Neural cell (in vitro differentiated cells): ENCODE measurements at regions not wholly inside any gene's neighbourhood (a gene's known extent, or its start where the extent isn't known, plus 50 kb on each side); places are given as distances from the start of the nearest gene placed in this dataset.

Experiments used
- H2AFZ ChIP-seq: fragments of 200-600, 300-800 bp; sonication (generic), shearing (Covaris generic); 2 replicates; pipeline ENCODE4 v1.6.0; 2014; ENCODE audit warnings: low read depth, mild to moderate bottlenecking, antibody characterized with exemption, low read length, moderate library complexity
- H3F3A ChIP-seq: fragments of 200-600 bp; shearing (Covaris generic); 2 replicates; pipeline ENCODE4 v1.6.1; 2016; ENCODE audit warnings: mild to moderate bottlenecking, moderate library complexity, mixed read lengths, antibody characterized with exemption, low read length; ENCODE audit not compliant: insufficient read depth, poor library complexity, severe bottlenecking
- H3K27ac ChIP-seq: fragments of 200-600, 300-800 bp; sonication (generic), shearing (Covaris generic); 2 replicates; pipeline ENCODE4 v1.5.1; 2014; ENCODE audit warnings: mild to moderate bottlenecking, low read length, moderate library complexity
- H3K27me3 ChIP-seq: fragments of 300-800, 200-600 bp; sonication (generic), shearing (Covaris generic); 2 replicates; pipeline ENCODE4 v1.6.0; 2014; ENCODE audit warnings: mild to moderate bottlenecking, low read depth, low read length, moderate library complexity; ENCODE audit not compliant: insufficient read depth
- H3K36me3 ChIP-seq: fragments of 300-800, 200-600 bp; sonication (generic), shearing (Covaris generic); 2 replicates; pipeline ENCODE4 v1.5.1; 2014; ENCODE audit warnings: mild to moderate bottlenecking, antibody characterized with exemption, low read length, moderate library complexity; ENCODE audit not compliant: insufficient read depth
- H3K4me2 ChIP-seq: fragments of 300-800, 200-600 bp; sonication (generic), shearing (Covaris generic); 2 replicates; pipeline ENCODE4 v1.6.0; 2014; ENCODE audit warnings: mild to moderate bottlenecking, low read length
- H3K4me3 ChIP-seq: fragments of 300-800, 200-600 bp; sonication (generic), shearing (Covaris generic); 2 replicates; pipeline ENCODE4 v1.5.1; 2014; ENCODE audit warnings: mild to moderate bottlenecking, low read length, moderate library complexity
- H3K79me2 ChIP-seq: fragments of 200-600 bp; shearing (Covaris generic); replicated peaks from 2 replicates; pipeline ENCODE4 v1.6.0; 2014; ENCODE audit warnings: mild to moderate bottlenecking, low read length, moderate library complexity; ENCODE audit not compliant: insufficient read depth
- H3K9ac ChIP-seq: fragments of 300-800, 200-600 bp; sonication (generic), shearing (Covaris generic); 2 replicates; pipeline ENCODE4 v1.6.1; 2016; ENCODE audit warnings: mild to moderate bottlenecking, low read length, mixed read lengths
- H3K9me2 ChIP-seq: fragments of 200-600 bp; shearing (Covaris generic); 2 replicates; pipeline ENCODE4 v1.6.1; 2016; ENCODE audit warnings: mild to moderate bottlenecking, low read length, mixed read lengths; ENCODE audit not compliant: insufficient read depth
- H3K9me3 ChIP-seq: fragments of 200-600, 300-800 bp; sonication (generic), shearing (Covaris generic); 2 replicates; pipeline ENCODE4 v1.6.1; 2016; ENCODE audit warnings: mild to moderate bottlenecking, mixed run types, low read length, moderate library complexity, mixed read lengths
- H4K20me1 ChIP-seq: fragments of 200-600 bp; shearing (Covaris generic); 2 replicates; pipeline ENCODE4 v1.6.1; 2016; ENCODE audit warnings: mild to moderate bottlenecking, mixed run types; ENCODE audit not compliant: insufficient read depth
- CTCF ChIP-seq: fragments of 450-650 bp; IDR thresholded peaks from 2 replicates; pipeline ENCODE4 v1.5.1; 2014; ENCODE audit warnings: antibody characterized with exemption, mild to moderate bottlenecking, moderate library complexity; ENCODE audit not compliant: poor library complexity, severe bottlenecking
- EP300 ChIP-seq: fragments of 450-650 bp; conservative IDR thresholded peaks from 2 replicates; pipeline ENCODE4 v1.6.1; 2014; ENCODE audit warnings: antibody characterized with exemption, mild to moderate bottlenecking, moderate library complexity; ENCODE audit not compliant: poor library complexity, severe bottlenecking
- EZH2 ChIP-seq: fragments of 200-600, 300-800 bp; shearing (Covaris generic), sonication (generic); IDR thresholded peaks from 2 replicates; pipeline ENCODE4 v1.6.1; 2014; ENCODE audit warnings: antibody characterized with exemption, low read length, borderline replicate concordance, mild to moderate bottlenecking; ENCODE audit not compliant: insufficient read depth, poor library complexity, severe bottlenecking
- MXI1 ChIP-seq: fragments of 450-650 bp; conservative IDR thresholded peaks from 2 replicates; pipeline ENCODE4 v1.6.1; 2014; ENCODE audit warnings: antibody characterized with exemption, mild to moderate bottlenecking; ENCODE audit not compliant: poor library complexity, severe bottlenecking
- POLR2AphosphoS5 ChIP-seq: IDR thresholded peaks from 2 replicates; pipeline ENCODE4 v1.6.1; 2012
- RAD21 ChIP-seq: fragments of 450-650 bp; conservative IDR thresholded peaks from 2 replicates; pipeline ENCODE4 v1.6.1; 2014; ENCODE audit warnings: antibody characterized with exemption, mild to moderate bottlenecking, moderate library complexity
- SMC3 ChIP-seq: fragments of 450-650 bp; conservative IDR thresholded peaks from 2 replicates; pipeline ENCODE4 v1.6.1; 2014; ENCODE audit warnings: antibody characterized with exemption, mild to moderate bottlenecking, moderate library complexity; ENCODE audit not compliant: poor library complexity
- TAF1 ChIP-seq: IDR thresholded peaks from 2 replicates; pipeline ENCODE4 v1.6.1; 2012; ENCODE audit warnings: low read depth
- TF ChIP-seq, protein P1 (sequence below): IDR thresholded peaks from 2 replicates; pipeline ENCODE4 v1.6.1; 2012; ENCODE audit warnings: borderline replicate concordance

GRCh38 chr14:30445011-30445793, 113.8 kb upstream of the G2E3 start:
- peak overlapping the region; percentile 27 for H3K4me3 ChIP-seq
- H3K9me3 ChIP-seq = no peaks in the 10 kb centered on the region
- H3K27me3 ChIP-seq = no peaks in the 10 kb centered on the region
- TF ChIP-seq SMC3 (no peak), RAD21 (no peak), POLR2AphosphoS5 (no peak), TAF1 (no peak), CTCF (no peak), EZH2 (no peak), EP300 (no peak), MXI1 (no peak)
- TF ChIP-seq, protein P1, sequence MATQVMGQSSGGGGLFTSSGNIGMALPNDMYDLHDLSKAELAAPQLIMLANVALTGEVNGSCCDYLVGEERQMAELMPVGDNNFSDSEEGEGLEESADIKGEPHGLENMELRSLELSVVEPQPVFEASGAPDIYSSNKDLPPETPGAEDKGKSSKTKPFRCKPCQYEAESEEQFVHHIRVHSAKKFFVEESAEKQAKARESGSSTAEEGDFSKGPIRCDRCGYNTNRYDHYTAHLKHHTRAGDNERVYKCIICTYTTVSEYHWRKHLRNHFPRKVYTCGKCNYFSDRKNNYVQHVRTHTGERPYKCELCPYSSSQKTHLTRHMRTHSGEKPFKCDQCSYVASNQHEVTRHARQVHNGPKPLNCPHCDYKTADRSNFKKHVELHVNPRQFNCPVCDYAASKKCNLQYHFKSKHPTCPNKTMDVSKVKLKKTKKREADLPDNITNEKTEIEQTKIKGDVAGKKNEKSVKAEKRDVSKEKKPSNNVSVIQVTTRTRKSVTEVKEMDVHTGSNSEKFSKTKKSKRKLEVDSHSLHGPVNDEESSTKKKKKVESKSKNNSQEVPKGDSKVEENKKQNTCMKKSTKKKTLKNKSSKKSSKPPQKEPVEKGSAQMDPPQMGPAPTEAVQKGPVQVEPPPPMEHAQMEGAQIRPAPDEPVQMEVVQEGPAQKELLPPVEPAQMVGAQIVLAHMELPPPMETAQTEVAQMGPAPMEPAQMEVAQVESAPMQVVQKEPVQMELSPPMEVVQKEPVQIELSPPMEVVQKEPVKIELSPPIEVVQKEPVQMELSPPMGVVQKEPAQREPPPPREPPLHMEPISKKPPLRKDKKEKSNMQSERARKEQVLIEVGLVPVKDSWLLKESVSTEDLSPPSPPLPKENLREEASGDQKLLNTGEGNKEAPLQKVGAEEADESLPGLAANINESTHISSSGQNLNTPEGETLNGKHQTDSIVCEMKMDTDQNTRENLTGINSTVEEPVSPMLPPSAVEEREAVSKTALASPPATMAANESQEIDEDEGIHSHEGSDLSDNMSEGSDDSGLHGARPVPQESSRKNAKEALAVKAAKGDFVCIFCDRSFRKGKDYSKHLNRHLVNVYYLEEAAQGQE = no peak
- peaks cover 21% of the 10 kb centered on the region for H3K79me2 ChIP-seq
- no peaks in the 10 kb centered on the region for H3K36me3 ChIP-seq
- H2AFZ ChIP-seq = no peak overlapping the region
- H4K20me1 ChIP-seq = no peaks in the 10 kb centered on the region
- peak overlapping the region; percentile 33 for H3K4me2 ChIP-seq
- H3K9ac ChIP-seq = no peak overlapping the region
- peaks cover 3% of the 10 kb centered on the region for H3F3A ChIP-seq
- no peaks in the 10 kb centered on the region for H3K9me2 ChIP-seq
- peak overlapping the region; percentile 51 for H3K27ac ChIP-seq

GRCh38 chr14:30445852-30446251, 113.1 kb upstream of the G2E3 start:
- H3K9me2 ChIP-seq = no peaks in the 10 kb centered on the region
- peak overlapping the region; percentile 51 for H3K27ac ChIP-seq
- no peak for TF ChIP-seq POLR2AphosphoS5
- peak; percentile 39 for TF ChIP-seq SMC3
- no peak for TF ChIP-seq EZH2
- TF ChIP-seq EP300 = peak; percentile 77
- TF ChIP-seq, protein P1 = peak; percentile 21
- TF ChIP-seq MXI1 = no peak
- TF ChIP-seq TAF1 = no peak
- peak; percentile 31 for TF ChIP-seq CTCF
- peak; percentile 21 for TF ChIP-seq RAD21
- H3K9me3 ChIP-seq = no peaks in the 10 kb centered on the region
- peak overlapping the region; percentile 27 for H3K4me3 ChIP-seq
- peaks cover 21% of the 10 kb centered on the region for H3K79me2 ChIP-seq
- H3K9ac ChIP-seq = no peak overlapping the region
- H3K36me3 ChIP-seq = no peaks in the 10 kb centered on the region
- no peak overlapping the region for H2AFZ ChIP-seq
- no peaks in the 10 kb centered on the region for H4K20me1 ChIP-seq
- H3K4me2 ChIP-seq = peak overlapping the region; percentile 33
- peaks cover 4% of the 10 kb centered on the region for H3F3A ChIP-seq
- no peaks in the 10 kb centered on the region for H3K27me3 ChIP-seq
